Stimulated activated CD4-positive, alpha-beta T cell treated with anti-CD3 and anti-CD28 coated beads, Interleukin-1b, Interleukin-23, amount 100 ng/mL, for 24 hours (primary cell): ENCODE measurements at regions not wholly inside any gene's neighbourhood (a gene's known extent, or its start where the extent isn't known, plus 50 kb on each side); places are given as distances from the start of the nearest gene placed in this dataset.
"Not testable (repeated sequence)": the region's sequence is repeated elsewhere in the genome, so short reads cannot be mapped to it uniquely, and the experiment has no call there.

Experiments
- DNase-seq, 4 experiments: peaks; one replicate each; pipeline ENCODE4 v3.0.0-alpha.2; 2020; ENCODE audit warnings: low read depth in 4 of 4, low spot score in 1 of 4

DNA sequence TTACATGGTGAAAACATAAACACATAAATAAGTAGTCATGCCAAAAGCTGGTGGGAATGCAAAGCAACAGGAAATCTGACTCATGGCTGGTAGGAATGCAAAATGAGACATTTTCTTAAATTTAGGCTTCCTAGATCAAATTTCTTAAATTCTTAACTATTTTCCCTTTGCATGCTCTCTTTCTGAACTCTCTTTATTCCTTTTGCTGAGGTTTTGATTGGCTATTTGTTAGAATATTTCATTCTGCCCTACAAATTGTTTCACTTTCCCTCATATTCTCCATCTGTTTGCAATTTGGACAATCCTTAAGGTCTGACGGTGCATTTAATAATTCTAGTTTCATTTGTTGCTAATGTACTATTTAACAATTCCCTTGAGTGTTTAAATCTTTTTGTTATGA lies 437.5 kb upstream of the RGS17 start:
- no peak for DNase-seq

DNA sequence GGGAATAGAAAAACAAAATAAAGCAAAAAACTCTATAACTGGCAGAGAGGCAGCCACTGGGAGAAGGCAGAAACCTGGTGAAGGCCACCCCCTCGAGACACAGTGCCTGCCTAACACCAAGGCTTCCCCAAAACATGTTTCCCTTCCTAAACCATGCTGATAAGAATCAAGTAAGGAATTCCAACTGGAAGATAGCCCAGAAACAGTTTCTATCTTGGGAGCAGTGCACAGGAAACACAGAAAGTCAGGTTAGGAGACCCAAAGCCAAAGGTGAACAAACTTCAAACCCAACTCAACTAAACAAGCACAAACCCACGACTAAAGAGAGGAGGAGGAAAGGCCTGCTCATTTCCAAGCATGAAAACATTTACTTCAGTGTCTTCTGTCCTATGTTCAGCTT lies 433.7 kb upstream of the RGS17 start:
- DNase-seq = no peak

DNA sequence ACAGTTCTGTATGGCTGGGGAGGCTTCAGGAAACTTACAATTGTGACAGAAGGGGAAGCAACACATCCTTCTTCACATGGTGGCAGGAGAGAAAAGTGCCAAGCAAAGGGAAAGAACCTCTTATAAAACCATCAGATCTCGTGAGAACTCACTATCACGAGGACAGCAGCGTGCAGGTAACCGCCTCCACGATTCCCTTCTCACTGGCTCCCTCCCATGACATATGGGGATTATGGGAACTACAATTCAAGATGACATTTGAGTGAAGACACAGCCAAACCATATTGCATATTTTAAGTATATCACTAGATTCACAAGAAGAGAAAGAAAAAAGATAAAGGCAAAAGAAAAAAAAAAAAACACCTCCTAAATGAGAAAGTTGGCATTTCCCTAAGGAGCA lies 431.9 kb upstream of the RGS17 start:
- no peak for DNase-seq

GRCh38 chr6:153553627-153554026 lies 422.5 kb upstream of the RGS17 start:
- no peak for DNase-seq

DNA sequence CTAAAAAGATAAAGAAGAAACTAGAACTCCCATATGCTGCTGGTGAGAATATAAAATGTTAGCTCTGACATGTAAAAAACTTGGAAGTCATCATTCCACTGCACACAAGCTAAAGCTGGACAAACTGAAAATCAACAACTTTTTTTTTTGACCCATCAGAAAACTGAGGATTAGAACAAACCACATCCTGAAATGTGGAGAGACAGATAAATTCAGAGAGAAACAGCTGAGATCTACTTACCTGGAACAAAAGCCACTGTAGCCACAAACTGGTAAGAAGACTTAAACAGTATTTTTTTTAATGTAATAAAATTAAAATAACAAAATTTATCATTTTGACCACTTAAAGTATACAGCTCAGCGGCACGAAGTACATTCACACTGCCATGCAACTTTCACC lies 408.5 kb upstream of the RGS17 start:
- no peak for DNase-seq

DNA sequence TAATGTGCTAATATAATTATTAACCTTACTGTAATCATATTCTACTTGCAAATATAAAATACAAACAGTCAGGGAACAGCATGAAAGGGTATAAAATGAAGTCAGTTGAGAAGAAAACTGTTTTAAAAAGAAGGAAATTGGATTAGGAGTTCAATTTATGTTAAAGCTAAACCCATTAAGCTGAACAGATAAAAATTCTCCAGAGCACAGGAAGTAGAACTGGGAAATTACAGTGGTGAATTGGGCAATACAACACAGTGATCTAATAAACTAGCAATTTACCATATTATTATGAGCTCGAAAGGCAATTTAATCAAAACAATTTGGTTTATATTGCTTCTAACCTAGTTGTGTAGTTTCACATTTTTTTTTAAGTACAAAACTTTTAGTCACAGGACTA lies 407.4 kb upstream of the RGS17 start:
- DNase-seq = no peak

DNA sequence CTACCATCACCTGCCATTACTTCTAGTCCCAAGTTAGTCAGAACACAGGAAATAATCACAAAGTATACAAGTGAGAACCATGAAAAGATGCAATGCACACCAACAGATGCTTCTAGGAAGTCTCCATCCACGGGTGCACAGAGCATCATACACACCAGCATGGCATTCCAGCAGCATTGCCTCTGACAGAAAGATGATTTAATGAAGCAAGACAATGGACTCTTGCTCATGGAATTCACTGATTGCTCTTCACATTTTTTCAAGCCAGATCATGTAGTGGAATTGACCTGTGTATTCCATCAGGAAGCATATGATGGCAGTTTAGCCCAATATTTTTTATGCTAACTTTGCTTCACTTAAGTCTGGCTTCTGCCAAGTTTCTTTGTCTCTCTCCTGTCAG lies 406.3 kb upstream of the RGS17 start:
- no peak for DNase-seq

GRCh38 chr6:153526479-153526878 lies 395.4 kb upstream of the RGS17 start:
- no peak for DNase-seq

DNA sequence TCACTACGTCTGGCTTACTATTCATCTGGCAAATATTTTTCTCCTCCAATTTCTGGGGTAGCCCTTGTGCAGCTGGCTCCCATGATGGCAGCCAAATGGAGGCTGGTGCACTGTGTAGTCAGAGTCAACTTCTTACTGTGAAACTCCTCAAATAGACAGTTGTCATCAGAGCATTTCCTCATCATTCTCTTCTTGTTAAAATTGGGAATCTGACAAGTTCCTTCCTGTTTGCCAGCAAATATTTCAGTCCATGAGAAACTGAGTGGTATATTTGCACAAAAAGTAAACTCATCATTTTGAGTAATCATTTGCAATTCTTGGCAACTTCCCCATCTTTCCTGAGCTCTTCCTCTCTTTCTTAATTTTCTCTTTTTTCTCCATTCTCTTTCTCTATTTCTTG lies 394.9 kb upstream of the RGS17 start:
- DNase-seq = no peak

- DNase-seq = no peak
These were observed 392.3 kb upstream of the RGS17 start for GRCh38 chr6:153523390-153523789.

GRCh38 chr6:153511896-153512496 lies 380.9 kb upstream of the RGS17 start:
- DNase-seq = no peak

GRCh38 chr6:153503810-153504209 lies 372.7 kb upstream of the RGS17 start:
- DNase-seq = no peak

- no peak for DNase-seq
These were observed 362.4 kb upstream of the RGS17 start for GRCh38 chr6:153493501-153493900.

DNA sequence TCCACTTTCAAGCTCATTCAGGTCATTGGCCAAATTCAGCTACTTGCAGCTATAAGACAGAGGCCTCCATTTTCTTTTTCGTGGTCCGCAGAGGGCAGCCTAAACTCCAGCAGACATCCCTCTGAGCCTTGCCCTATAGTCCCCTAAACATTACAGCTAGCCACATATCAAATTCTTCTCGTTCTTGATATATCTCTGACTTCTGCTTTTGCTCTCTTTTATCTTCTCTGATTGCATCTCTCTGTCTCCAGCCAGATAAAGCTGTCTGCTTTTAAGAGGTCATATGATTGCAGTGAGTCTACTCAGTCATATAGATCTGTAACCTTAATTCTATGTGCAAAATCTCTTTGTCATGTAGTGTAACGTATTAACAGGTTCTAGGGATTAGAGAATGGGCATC lies 358.4 kb upstream of the RGS17 start:
- no peak for DNase-seq

DNA sequence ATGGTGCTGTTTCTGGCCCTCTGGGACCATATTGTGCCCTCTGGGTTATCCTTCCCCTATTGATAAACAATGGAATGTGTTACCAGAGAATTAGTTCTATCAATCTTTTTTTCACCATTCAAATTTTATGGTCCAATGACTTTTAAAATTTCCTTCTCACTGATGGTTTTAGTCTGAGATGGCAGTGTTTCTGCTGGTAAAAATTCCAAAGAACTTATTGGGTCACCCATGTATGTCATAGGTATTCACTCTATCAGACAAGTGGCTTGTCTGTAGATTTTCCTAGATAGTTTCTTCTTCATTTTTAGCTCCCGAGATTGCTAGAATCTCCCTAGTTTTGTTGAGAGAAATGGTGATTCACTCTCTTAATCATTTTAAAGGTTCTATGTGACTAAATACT lies 357.2 kb upstream of the RGS17 start:
- DNase-seq = no peak

GRCh38 chr6:153485072-153485471 lies 354.0 kb upstream of the RGS17 start:
- no peak for DNase-seq

DNA sequence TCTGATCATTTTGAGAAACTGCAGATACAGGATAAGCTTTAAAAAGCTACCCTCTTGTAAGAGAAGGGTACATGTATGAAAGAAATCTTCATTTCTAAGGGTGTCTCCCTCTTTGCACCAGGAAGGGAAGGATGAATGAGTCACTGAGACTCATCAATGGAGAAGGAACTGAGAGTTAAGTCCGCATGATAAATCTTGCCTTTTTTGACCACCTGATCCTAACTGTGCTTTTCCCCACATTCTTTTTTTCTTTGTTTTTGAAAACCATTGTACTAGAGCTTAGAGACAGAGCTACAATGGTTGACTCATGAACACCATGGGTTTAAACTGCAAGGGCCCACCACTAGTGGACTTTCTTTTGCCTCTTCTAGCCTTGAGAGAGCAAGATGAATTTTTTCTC lies 353.0 kb upstream of the RGS17 start:
- no peak for DNase-seq

GRCh38 chr6:153476243-153476642 lies 345.2 kb upstream of the RGS17 start:
- DNase-seq = no peak

- DNase-seq = no peak
These were observed 334.0 kb upstream of the RGS17 start for GRCh38 chr6:153465050-153465449.

GRCh38 chr6:153449279-153449678 lies 318.2 kb upstream of the RGS17 start:
- no peak for DNase-seq

GRCh38 chr6:153442749-153443148 lies 311.7 kb upstream of the RGS17 start:
- DNase-seq = not testable (repeated sequence)

- DNase-seq = no peak
These were observed 311.0 kb upstream of the RGS17 start for GRCh38 chr6:153442096-153442495.

DNA sequence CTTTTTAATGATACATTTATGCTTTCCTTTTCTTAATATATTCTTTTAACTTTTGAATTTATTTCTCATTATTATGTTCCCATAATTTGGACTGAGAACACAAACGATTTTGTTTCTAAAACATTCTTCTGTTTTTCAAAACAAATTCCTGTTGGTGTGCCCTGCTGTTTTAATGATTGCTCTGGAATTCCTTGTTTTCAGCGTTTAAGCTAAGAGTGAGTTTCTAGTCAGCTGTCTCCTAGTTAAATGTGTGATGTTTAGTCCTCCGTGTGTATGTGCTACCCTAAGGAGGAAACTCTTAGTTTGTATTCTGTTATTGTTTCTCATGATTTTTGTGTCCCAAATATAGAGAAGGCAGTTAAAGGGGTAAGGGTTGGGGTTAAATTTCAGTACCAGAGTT lies 306.1 kb upstream of the RGS17 start:
- no peak for DNase-seq

DNA sequence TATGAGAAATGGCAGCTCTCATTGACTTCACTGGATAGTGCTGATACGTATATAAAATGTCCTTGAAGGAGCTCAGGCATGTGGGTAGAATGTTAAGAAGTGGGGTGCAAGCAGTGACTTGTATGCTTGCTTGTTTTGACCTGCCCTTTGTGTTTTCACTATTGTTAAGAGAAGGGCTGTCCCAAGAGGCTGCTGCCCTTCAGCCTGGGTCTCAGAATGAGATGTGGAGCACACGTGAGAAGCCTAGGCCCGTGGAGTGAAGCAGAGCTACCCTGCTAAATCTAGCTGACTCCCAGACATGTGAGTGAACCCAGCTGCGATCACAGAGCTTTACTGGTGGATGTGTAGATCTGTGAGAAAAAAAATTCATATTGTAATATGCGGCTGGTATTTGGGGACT lies 305.3 kb upstream of the RGS17 start:
- DNase-seq = no peak
